ENCODE measurements at regions not wholly inside any gene's neighbourhood (a gene's known extent, or its start where the extent isn't known, plus 50 kb on each side); places are given as distances from the start of the nearest gene placed in this dataset.

GRCh38 chr10:61296161-61296560 lies 157.0 kb downstream of the TMEM26 start:
- H3K4me3 ChIP-seq = no peak overlapping the region
- H3K36me3 ChIP-seq (ENCODE audit: low read depth) = no peaks in the 10 kb centered on the region
- DNase-seq = no peak
- H3K4me2 ChIP-seq (ENCODE audit: unreplicated experiment) = no peak overlapping the region
- H3K27me3 ChIP-seq (replicated peaks; ENCODE audit: insufficient read depth) = no peaks in the 10 kb centered on the region
- no peak overlapping the region for H3K9ac ChIP-seq
- H3K9me3 ChIP-seq (ENCODE audit: low read depth) = no peaks in the 10 kb centered on the region
- no peaks in the 10 kb centered on the region for H3K4me1 ChIP-seq (ENCODE audit: insufficient read depth)
- H4K20me1 ChIP-seq (ENCODE audit: insufficient read depth) = no peaks in the 10 kb centered on the region
- TF ChIP-seq EZH2phosphoT487 (IDR thresholded peaks at IDR 0.05; ENCODE audit: insufficient read depth, low read depth) = no peak
- in situ Hi-C loops (cut with MboI) = no loop called here
- no peak overlapping the region for H2AFZ ChIP-seq
- H3K79me2 ChIP-seq (ENCODE audit: insufficient read depth) = no peaks in the 10 kb centered on the region
- H3K27ac ChIP-seq = no peak overlapping the region
- no peaks in the 10 kb centered on the region for H3F3A ChIP-seq (ENCODE audit: insufficient read depth)
- H3K9me2 ChIP-seq (ENCODE audit: insufficient read depth) = no peaks in the 10 kb centered on the region

DNA sequence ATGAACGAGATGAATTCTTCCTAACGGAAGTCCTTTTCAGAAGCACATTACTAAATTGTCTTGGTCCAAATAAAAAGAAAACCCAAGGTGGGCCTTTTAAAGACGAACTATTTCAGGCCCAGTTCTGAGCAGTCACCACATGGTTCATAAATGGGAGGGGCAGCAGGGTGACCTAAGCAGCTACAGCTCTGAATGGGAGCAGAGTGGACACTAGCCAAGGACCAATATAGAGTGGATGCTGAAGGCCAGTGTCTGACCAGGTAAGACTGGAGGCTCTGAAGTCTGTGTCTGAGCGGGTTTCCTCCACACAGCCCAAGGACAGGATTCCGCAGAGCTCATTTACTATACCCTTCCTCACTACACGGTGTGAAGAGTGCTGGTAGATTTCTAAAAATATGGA lies 159.1 kb downstream of the TMEM26 start:
- no peaks in the 10 kb centered on the region for H3F3A ChIP-seq (ENCODE audit: insufficient read depth)
- H2AFZ ChIP-seq = no peak overlapping the region
- H3K9me3 ChIP-seq (ENCODE audit: low read depth) = no peaks in the 10 kb centered on the region
- no peak for DNase-seq
- no peaks in the 10 kb centered on the region for H4K20me1 ChIP-seq (ENCODE audit: insufficient read depth)
- no peak for TF ChIP-seq EZH2phosphoT487 (IDR thresholded peaks at IDR 0.05; ENCODE audit: insufficient read depth, low read depth)
- TF ChIP-seq EZH2 (IDR thresholded peaks at IDR 0.05; ENCODE audit: insufficient read depth, poor library complexity, severe bottlenecking) = no peak
- H3K4me2 ChIP-seq (ENCODE audit: unreplicated experiment) = no peak overlapping the region
- no peak overlapping the region for H3K9ac ChIP-seq
- 68 to 76% methylated on average over 6 of the region's 6 CpGs for WGBS, 2 experiments (ENCODE audit: low coverage in 1 of 2, low lambda C conversion rate in 2 of 2, missing lambda C conversion rate in 2 of 2)
- H3K36me3 ChIP-seq (ENCODE audit: low read depth) = no peaks in the 10 kb centered on the region
- H3K4me1 ChIP-seq (ENCODE audit: insufficient read depth) = no peaks in the 10 kb centered on the region
- H3K9me2 ChIP-seq (ENCODE audit: insufficient read depth) = no peaks in the 10 kb centered on the region
- in situ Hi-C loops (cut with MboI) = no loop called here
- no peak overlapping the region for H3K4me3 ChIP-seq
- H3K27me3 ChIP-seq (replicated peaks; ENCODE audit: insufficient read depth) = no peaks in the 10 kb centered on the region
- no peaks in the 10 kb centered on the region for H3K79me2 ChIP-seq (ENCODE audit: insufficient read depth)
- no peak overlapping the region for H3K27ac ChIP-seq

- Histone ChIP-seq H3K9me3 (ENCODE audit: low read depth) (no peaks in the 10 kb centered on the region), H3K36me3 (ENCODE audit: low read depth) (no peaks in the 10 kb centered on the region), H3K27ac (no peak overlapping the region), H2AFZ (no peak overlapping the region), H3K4me3 (no peak overlapping the region), H3F3A (ENCODE audit: insufficient read depth) (no peaks in the 10 kb centered on the region), H3K9ac (no peak overlapping the region), H3K27me3 (replicated peaks; ENCODE audit: insufficient read depth) (no peaks in the 10 kb centered on the region), H3K4me2 (ENCODE audit: unreplicated experiment) (no peak overlapping the region), H3K9me2 (ENCODE audit: insufficient read depth) (no peaks in the 10 kb centered on the region), H3K4me1 (ENCODE audit: insufficient read depth) (no peaks in the 10 kb centered on the region), H3K79me2 (ENCODE audit: insufficient read depth) (no peaks in the 10 kb centered on the region), H4K20me1 (ENCODE audit: insufficient read depth) (no peaks in the 10 kb centered on the region)
- WGBS, 2 experiments (ENCODE audit: low coverage in 1 of 2, low lambda C conversion rate in 2 of 2, missing lambda C conversion rate in 2 of 2) = 44 to 45% methylated on average over 2 of the region's 2 CpGs
- TF ChIP-seq EZH2phosphoT487 (IDR thresholded peaks at IDR 0.05; ENCODE audit: insufficient read depth, low read depth) (no peak), EZH2 (IDR thresholded peaks at IDR 0.05; ENCODE audit: insufficient read depth, poor library complexity, severe bottlenecking) (no peak)
- no peak for DNase-seq
- in situ Hi-C loops (cut with MboI) = loop anchor here (10.0 kb wide), 2 partner anchors 445 to 475 kb away; no protein-coding TSS in a partner anchor
These were observed 163.4 kb downstream of the TMEM26 start for GRCh38 chr10:61289813-61290212.

GRCh38 chr10:61286686-61287085 lies 166.5 kb downstream of the TMEM26 start:
- Histone ChIP-seq H3F3A (ENCODE audit: insufficient read depth) (0 out of 2 replicates have a peak, but pooled peaks cover 12% of the 10 kb centered on the region), H2AFZ (no peak overlapping the region), H3K79me2 (ENCODE audit: insufficient read depth) (no peaks in the 10 kb centered on the region), H3K9ac (no peak overlapping the region), H3K27me3 (replicated peaks; ENCODE audit: insufficient read depth) (no peaks in the 10 kb centered on the region), H3K9me3 (ENCODE audit: low read depth) (no peaks in the 10 kb centered on the region), H4K20me1 (ENCODE audit: insufficient read depth) (no peaks in the 10 kb centered on the region), H3K36me3 (ENCODE audit: low read depth) (no peaks in the 10 kb centered on the region), H3K4me2 (ENCODE audit: unreplicated experiment) (no peak overlapping the region), H3K4me1 (ENCODE audit: insufficient read depth) (peaks cover 6% of the 10 kb centered on the region), H3K27ac (no peak overlapping the region), H3K4me3 (no peak overlapping the region), H3K9me2 (ENCODE audit: insufficient read depth) (no peaks in the 10 kb centered on the region)
- no peak for DNase-seq
- WGBS, 2 experiments (ENCODE audit: low coverage in 1 of 2, low lambda C conversion rate in 2 of 2, missing lambda C conversion rate in 2 of 2) = 90 to 96% methylated on average over 3 of the region's 3 CpGs
- TF ChIP-seq EZH2phosphoT487 (IDR thresholded peaks at IDR 0.05; ENCODE audit: insufficient read depth, low read depth) (no peak), EZH2 (IDR thresholded peaks at IDR 0.05; ENCODE audit: insufficient read depth, poor library complexity, severe bottlenecking) (no peak)
- in situ Hi-C loops (cut with MboI) = loop anchor here (10.0 kb wide), 2 partner anchors 448 to 472 kb away; no protein-coding TSS in a partner anchor

- Histone ChIP-seq H3K4me1 (ENCODE audit: insufficient read depth) (peaks cover 6% of the 10 kb centered on the region), H4K20me1 (ENCODE audit: insufficient read depth) (no peaks in the 10 kb centered on the region), H3F3A (ENCODE audit: insufficient read depth) (0 out of 2 replicates have a peak, but pooled peaks cover 12% of the 10 kb centered on the region), H3K27me3 (replicated peaks; ENCODE audit: insufficient read depth) (no peaks in the 10 kb centered on the region), H3K4me3 (no peak overlapping the region), H3K9me3 (ENCODE audit: low read depth) (no peaks in the 10 kb centered on the region), H3K36me3 (ENCODE audit: low read depth) (no peaks in the 10 kb centered on the region), H3K27ac (no peak overlapping the region), H3K79me2 (ENCODE audit: insufficient read depth) (no peaks in the 10 kb centered on the region), H3K9ac (no peak overlapping the region), H3K9me2 (ENCODE audit: insufficient read depth) (no peaks in the 10 kb centered on the region), H2AFZ (no peak overlapping the region), H3K4me2 (ENCODE audit: unreplicated experiment) (no peak overlapping the region)
- TF ChIP-seq EZH2phosphoT487 (IDR thresholded peaks at IDR 0.05; ENCODE audit: insufficient read depth, low read depth) (no peak), EZH2 (IDR thresholded peaks at IDR 0.05; ENCODE audit: insufficient read depth, poor library complexity, severe bottlenecking) (no peak)
- peak; percentile 36 for DNase-seq
- 25 to 33% methylated on average over 6 of the region's 6 CpGs for WGBS, 2 experiments (ENCODE audit: low coverage in 1 of 2, low lambda C conversion rate in 2 of 2, missing lambda C conversion rate in 2 of 2)
- in situ Hi-C loops (cut with MboI) = loop anchor here (10.0 kb wide), 2 partner anchors 449 to 471 kb away; no protein-coding TSS in a partner anchor
These were observed 167.4 kb downstream of the TMEM26 start for GRCh38 chr10:61285749-61286148.
